Mesenchymal stem cell (in vitro differentiated cells and primary cell): ENCODE measurements at regions not wholly inside any gene's neighbourhood (a gene's known extent, or its start where the extent isn't known, plus 50 kb on each side); places are given as distances from the start of the nearest gene placed in this dataset.

Experiments
- DNase-seq: peaks from one replicate; pipeline ENCODE4 v3.0.0-alpha.2; 2013
- H2AFZ ChIP-seq: one replicate; pipeline ENCODE4 v1.6.1; 2013; ENCODE audit warnings: low read depth, mild to moderate bottlenecking, control low read depth, inconsistent platforms, low read length, moderate library complexity
- H2AK5ac ChIP-seq: 2 replicates; pipeline ENCODE4 v1.6.1; 2013; ENCODE audit warnings: low read length, moderate library complexity, mild to moderate bottlenecking, inconsistent platforms; ENCODE audit not compliant: severe bottlenecking
- H2BK120ac ChIP-seq: one replicate; pipeline ENCODE4 v1.6.1; 2013; ENCODE audit warnings: low read depth, mild to moderate bottlenecking, inconsistent platforms, low read length, moderate library complexity
- H2BK12ac ChIP-seq, 2 experiments: one replicate each; pipeline ENCODE4 v1.6.1; 2013; ENCODE audit warnings: inconsistent platforms in 2 of 2, low read length in 2 of 2, mild to moderate bottlenecking in 2 of 2, moderate library complexity in 2 of 2, control low read depth in 1 of 2
- H2BK15ac ChIP-seq: one replicate; pipeline ENCODE4 v1.6.1; 2013; ENCODE audit warnings: mild to moderate bottlenecking, low read depth, inconsistent platforms; ENCODE audit not compliant: poor library complexity, severe bottlenecking
- H2BK5ac ChIP-seq: 2 replicates; pipeline ENCODE4 v1.6.1; 2013; ENCODE audit warnings: low read depth, mild to moderate bottlenecking, low read length, control low read depth, inconsistent platforms; ENCODE audit not compliant: poor library complexity, severe bottlenecking
- H3K14ac ChIP-seq, 2 experiments: one replicate each; pipeline ENCODE4 v1.6.1; 2013; ENCODE audit warnings: inconsistent platforms in 2 of 2, low read length in 2 of 2, control low read depth in 1 of 2, mild to moderate bottlenecking in 1 of 2, moderate library complexity in 1 of 2
- H3K18ac ChIP-seq, 2 experiments: one replicate each; pipeline ENCODE4 v1.6.1; 2013; ENCODE audit warnings: inconsistent platforms in 2 of 2, low read length in 2 of 2, control low read depth in 1 of 2, low read depth in 1 of 2, mild to moderate bottlenecking in 1 of 2
- H3K23ac ChIP-seq, 2 experiments: one replicate each; pipeline ENCODE4 v1.6.1; 2013; ENCODE audit warnings: inconsistent platforms in 2 of 2, low read length in 2 of 2, mild to moderate bottlenecking in 2 of 2, moderate library complexity in 2 of 2, control low read depth in 1 of 2
- H3K27ac ChIP-seq: 2 replicates; pipeline ENCODE4 v1.5.1; 2013; ENCODE audit warnings: mild to moderate bottlenecking, moderate library complexity, low read length, control low read depth, inconsistent platforms; ENCODE audit not compliant: poor library complexity, severe bottlenecking
- H3K27me3 ChIP-seq, 2 experiments: 2 replicates each; pipeline versions ENCODE4 v1.6.1 to v1.7.0; 2013; ENCODE audit warnings: low read length in 2 of 2, mild to moderate bottlenecking in 2 of 2, moderate library complexity in 2 of 2, control low read depth in 1 of 2, inconsistent platforms in 1 of 2; ENCODE audit not compliant: control insufficient read depth in 1 of 2, insufficient read depth in 1 of 2
- H3K36me3 ChIP-seq, 2 experiments: 2 replicates each; pipeline versions ENCODE4 v1.6.1 to v1.7.0; 2013; ENCODE audit warnings: low read length in 2 of 2, control low read depth in 1 of 2, inconsistent platforms in 1 of 2, low read depth in 1 of 2, mild to moderate bottlenecking in 1 of 2; ENCODE audit not compliant: insufficient read depth in 2 of 2, control insufficient read depth in 1 of 2
- H3K4ac ChIP-seq, 2 experiments: one replicate each; pipeline ENCODE4 v1.6.1; 2013; ENCODE audit warnings: inconsistent platforms in 2 of 2, low read length in 2 of 2, mild to moderate bottlenecking in 2 of 2, moderate library complexity in 2 of 2, control low read depth in 1 of 2, low read depth in 1 of 2
- H3K4me1 ChIP-seq: 2 replicates; pipeline ENCODE4 v1.6.1; 2013; ENCODE audit warnings: low read depth, low read length, control low read depth; ENCODE audit not compliant: control insufficient read depth, insufficient read depth
- H3K4me2 ChIP-seq: 2 replicates; pipeline ENCODE4 v1.6.1; 2013; ENCODE audit warnings: low read length, mild to moderate bottlenecking, inconsistent platforms; ENCODE audit not compliant: poor library complexity, severe bottlenecking
- H3K4me3 ChIP-seq, 2 experiments: 2 replicates each; pipeline versions ENCODE4 v1.5.1 to v1.7.0; 2013; ENCODE audit warnings: low read length in 2 of 2, mild to moderate bottlenecking in 2 of 2, control low read depth in 1 of 2, low read depth in 1 of 2; ENCODE audit not compliant: insufficient read depth in 1 of 2
- H3K79me1 ChIP-seq: replicated peaks from 2 replicates; pipeline ENCODE4 v1.6.1; 2013; ENCODE audit warnings: mild to moderate bottlenecking, control low read depth, low read length, inconsistent platforms; ENCODE audit not compliant: poor library complexity, severe bottlenecking
- H3K9ac ChIP-seq: 2 replicates; pipeline ENCODE4 v1.7.0; 2013; ENCODE audit warnings: mild to moderate bottlenecking, low read length, moderate library complexity
- H3K9me3 ChIP-seq: 2 replicates; pipeline ENCODE4 v1.7.0; 2013; ENCODE audit warnings: mild to moderate bottlenecking, low read length; ENCODE audit not compliant: control insufficient read depth
- H4K8ac ChIP-seq: one replicate; pipeline ENCODE4 v1.6.1; 2013; ENCODE audit warnings: inconsistent platforms, mild to moderate bottlenecking, low read length, moderate library complexity
- H4K91ac ChIP-seq: one replicate; pipeline ENCODE4 v1.6.1; 2013; ENCODE audit warnings: mild to moderate bottlenecking, low read length, inconsistent platforms
- WGBS: methylation state at CpG from one replicate; pipeline ENCODE4 v1.1.7; 2013; ENCODE audit warnings: mixed read lengths; 5-methylcytosine and 5-hydroxymethylcytosine counted together

GRCh38 chr2:21814588-21815149 is 690.9 kb downstream of the TDRD15 start:
- no peak overlapping the region for H3K4me3 ChIP-seq
- no peak overlapping the region for H4K8ac ChIP-seq
- H2BK12ac ChIP-seq, result no peak overlapping the region
- no peaks in the 10 kb centered on the region for H3K9me3 ChIP-seq
- H3K4ac ChIP-seq, result no peak overlapping the region
- H3K23ac ChIP-seq, result no peak overlapping the region
- no peak for DNase-seq
- no peak overlapping the region for H3K18ac ChIP-seq
- H4K91ac ChIP-seq, result no peak overlapping the region
- no peak overlapping the region for H3K9ac ChIP-seq
- no peaks in the 10 kb centered on the region for H3K79me1 ChIP-seq
- no peak overlapping the region for H2BK15ac ChIP-seq
- H3K4me1 ChIP-seq, result no peaks in the 10 kb centered on the region
- H3K36me3 ChIP-seq, result no peaks in the 10 kb centered on the region
- no peak overlapping the region for H2BK5ac ChIP-seq
- no peak overlapping the region for H2BK120ac ChIP-seq
- H2AK5ac ChIP-seq, result no peak overlapping the region
- no peak overlapping the region for H2AFZ ChIP-seq
- no CpG with 5 or more reads among the region's 4 CpGs for WGBS
- no peaks in the 10 kb centered on the region for H3K27me3 ChIP-seq
- H3K14ac ChIP-seq, result no peak overlapping the region
- no peak overlapping the region for H3K4me2 ChIP-seq
- no peak overlapping the region for H3K27ac ChIP-seq

DNA sequence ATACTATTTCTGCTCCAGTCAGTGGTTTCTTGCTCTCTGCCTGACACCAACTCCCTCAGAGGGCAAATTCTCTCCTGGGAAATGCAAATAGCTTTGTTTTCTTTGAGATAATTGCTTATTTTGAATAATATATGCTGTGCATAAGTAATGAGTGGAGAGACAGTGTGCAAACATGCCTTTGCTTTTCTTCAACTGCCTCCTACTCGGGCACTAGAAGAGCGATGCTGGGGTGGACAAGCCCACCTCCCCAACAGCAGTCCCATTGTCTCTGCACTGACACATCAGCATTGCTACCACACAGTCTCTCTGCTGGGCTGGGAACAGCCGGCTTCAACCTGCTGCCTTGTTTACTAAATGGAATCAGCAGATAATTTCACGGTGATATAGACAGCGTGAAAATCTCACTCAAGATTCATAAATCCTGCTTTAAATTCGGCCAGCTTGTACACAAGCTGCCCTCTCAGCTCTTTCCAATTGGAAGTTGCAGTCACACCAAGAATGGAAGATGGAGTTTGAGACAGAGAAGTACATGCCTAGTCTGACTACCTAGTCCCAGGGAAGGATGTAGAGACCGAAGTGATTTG is 694.5 kb downstream of the TDRD15 start:
- WGBS, result 88% methylated on average over 6 of the region's 7 CpGs
- no peak overlapping the region for H3K18ac ChIP-seq
- H2AFZ ChIP-seq, result no peak overlapping the region
- no peak overlapping the region for H3K9ac ChIP-seq
- H3K4ac ChIP-seq, result no peak overlapping the region
- H3K4me3 ChIP-seq, result no peak overlapping the region
- H2BK12ac ChIP-seq, result no peak overlapping the region
- no peak overlapping the region for H4K8ac ChIP-seq
- DNase-seq, result no peak
- no peak overlapping the region for H2BK5ac ChIP-seq
- H3K27ac ChIP-seq, result no peak overlapping the region
- H3K36me3 ChIP-seq, result no peaks in the 10 kb centered on the region
- no peaks in the 10 kb centered on the region for H3K27me3 ChIP-seq
- H3K79me1 ChIP-seq, result no peaks in the 10 kb centered on the region
- H3K4me2 ChIP-seq, result no peak overlapping the region
- H4K91ac ChIP-seq, result no peak overlapping the region
- no peaks in the 10 kb centered on the region for H3K4me1 ChIP-seq
- no peaks in the 10 kb centered on the region for H3K9me3 ChIP-seq
- H3K23ac ChIP-seq, result no peak overlapping the region
- no peak overlapping the region for H3K14ac ChIP-seq
- no peak overlapping the region for H2AK5ac ChIP-seq
- no peak overlapping the region for H2BK15ac ChIP-seq
- no peak overlapping the region for H2BK120ac ChIP-seq

- no peak overlapping the region for H2AFZ ChIP-seq
- H3K4me2 ChIP-seq, result no peak overlapping the region
- no peak overlapping the region for H2BK15ac ChIP-seq
- H3K4ac ChIP-seq, result no peak overlapping the region
- no peak overlapping the region for H3K14ac ChIP-seq
- no peaks in the 10 kb centered on the region for H3K27me3 ChIP-seq
- H3K23ac ChIP-seq, result no peak overlapping the region
- H4K91ac ChIP-seq, result no peak overlapping the region
- no peak overlapping the region for H3K9ac ChIP-seq
- no peak overlapping the region for H4K8ac ChIP-seq
- peak; percentile 76 for DNase-seq
- WGBS, result 93% methylated on average over 2 of the region's 2 CpGs
- H3K9me3 ChIP-seq, result no peaks in the 10 kb centered on the region
- H2BK5ac ChIP-seq, result no peak overlapping the region
- H3K4me3 ChIP-seq, result no peak overlapping the region
- no peak overlapping the region for H2AK5ac ChIP-seq
- no peak overlapping the region for H3K18ac ChIP-seq
- H2BK120ac ChIP-seq, result no peak overlapping the region
- H3K36me3 ChIP-seq, result no peaks in the 10 kb centered on the region
- H3K27ac ChIP-seq, result no peak overlapping the region
- H3K4me1 ChIP-seq, result no peaks in the 10 kb centered on the region
- no peak overlapping the region for H2BK12ac ChIP-seq
- H3K79me1 ChIP-seq, result no peaks in the 10 kb centered on the region
Measured at GRCh38 chr2:21819454-21819853, 695.7 kb downstream of the TDRD15 start.

DNA sequence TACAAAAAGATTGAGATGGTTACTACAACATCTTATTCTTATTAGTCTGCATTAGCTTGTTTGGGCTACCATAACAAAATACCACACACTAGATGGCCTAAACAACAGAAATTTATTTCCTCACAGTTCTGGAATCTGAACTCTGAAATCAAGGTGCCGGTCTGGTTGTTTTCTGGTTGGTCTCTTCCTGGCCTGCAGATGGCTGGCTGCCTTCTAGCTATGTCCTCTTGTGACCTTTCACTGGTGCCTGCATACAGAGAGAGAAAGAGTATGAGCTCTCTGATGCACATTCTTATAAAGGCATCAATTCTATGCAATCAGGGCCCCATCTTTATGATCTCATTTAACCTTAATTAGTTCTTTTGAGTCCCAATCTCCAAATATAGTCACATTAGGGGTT is 696.5 kb downstream of the TDRD15 start:
- Histone ChIP-seq H4K8ac (no peak overlapping the region), H3K18ac (no peak overlapping the region), H2BK120ac (no peak overlapping the region), H3K9me3 (no peaks in the 10 kb centered on the region), H2BK12ac (no peak overlapping the region), H2BK5ac (no peak overlapping the region), H3K4me2 (no peak overlapping the region), H3K4ac (no peak overlapping the region), H3K36me3 (no peaks in the 10 kb centered on the region), H3K79me1 (no peaks in the 10 kb centered on the region), H2BK15ac (no peak overlapping the region), H3K23ac (no peak overlapping the region), H4K91ac (no peak overlapping the region), H3K27ac (no peak overlapping the region), H3K9ac (no peak overlapping the region), H3K4me3 (no peak overlapping the region), H3K27me3 (no peaks in the 10 kb centered on the region), H2AFZ (no peak overlapping the region), H3K4me1 (no peaks in the 10 kb centered on the region), H2AK5ac (no peak overlapping the region), H3K14ac (no peak overlapping the region)
- DNase-seq, result peak; percentile 15
- 50% methylated on average over 1 of the region's 1 CpG for WGBS
